ENCODE measurements at regions not wholly inside any gene's neighbourhood (a gene's known extent, or its start where the extent isn't known, plus 50 kb on each side); places are given as distances from the start of the nearest gene placed in this dataset.

DNA sequence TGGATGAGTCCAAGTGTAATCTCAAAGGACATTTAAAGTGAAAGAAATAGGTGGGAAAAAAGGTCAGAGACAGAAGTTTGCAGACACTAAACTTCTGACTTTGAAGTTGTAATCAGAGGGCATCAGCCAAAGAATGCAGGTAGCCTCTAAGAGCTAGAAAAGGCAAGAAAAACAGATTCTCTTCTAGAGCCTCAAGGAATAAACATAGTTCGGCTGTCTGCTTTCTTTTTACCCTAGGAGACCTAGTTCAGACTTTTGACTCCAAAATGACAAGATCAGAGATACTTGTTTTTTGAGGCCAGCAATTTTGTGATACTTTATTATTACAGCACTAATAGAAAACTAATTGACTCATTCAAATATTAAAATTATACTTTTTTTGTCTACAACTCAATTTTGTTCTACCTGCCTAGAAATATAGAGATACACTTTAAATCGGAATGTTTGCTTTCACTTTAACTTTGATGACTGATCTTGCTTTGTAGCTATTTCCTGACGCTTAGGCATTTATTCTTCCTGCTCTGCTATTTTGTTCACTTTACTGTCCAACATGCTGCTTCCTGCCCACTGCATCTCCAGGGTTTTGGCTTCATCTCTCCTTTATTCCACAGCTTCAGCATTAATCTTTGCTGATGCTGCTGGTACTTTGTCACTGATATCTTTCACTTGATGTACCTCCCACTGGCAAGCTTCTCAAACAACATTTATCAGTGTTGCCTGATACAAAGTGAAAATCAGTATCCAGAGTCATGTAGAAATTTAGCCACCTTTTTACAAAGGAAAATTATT lies 272.5 kb downstream of the DSEL start:
- ATAC-seq = no peak
- no peak for DNase-seq
- Histone ChIP-seq H3K27me3 (no peaks in the 10 kb centered on the region), H3K36me3 (no peaks in the 10 kb centered on the region), H3K4me3 (peak overlapping the region in 6 of 10 donors; percentile 0 to 20 (median 16)), H3K4me1 (peaks cover 0 to 4% (median 0%) of the 10 kb centered on the region in 9 donors), H3K9me3 (no peaks in the 10 kb centered on the region), H3K27ac (no peak overlapping the region)
- WGBS, 2 donors = 32 to 45% methylated on average over 3 of the region's 3 CpGs
- intact Hi-C loops (cut with DNase I) = no loop called here
- TF ChIP-seq, protein P1, sequence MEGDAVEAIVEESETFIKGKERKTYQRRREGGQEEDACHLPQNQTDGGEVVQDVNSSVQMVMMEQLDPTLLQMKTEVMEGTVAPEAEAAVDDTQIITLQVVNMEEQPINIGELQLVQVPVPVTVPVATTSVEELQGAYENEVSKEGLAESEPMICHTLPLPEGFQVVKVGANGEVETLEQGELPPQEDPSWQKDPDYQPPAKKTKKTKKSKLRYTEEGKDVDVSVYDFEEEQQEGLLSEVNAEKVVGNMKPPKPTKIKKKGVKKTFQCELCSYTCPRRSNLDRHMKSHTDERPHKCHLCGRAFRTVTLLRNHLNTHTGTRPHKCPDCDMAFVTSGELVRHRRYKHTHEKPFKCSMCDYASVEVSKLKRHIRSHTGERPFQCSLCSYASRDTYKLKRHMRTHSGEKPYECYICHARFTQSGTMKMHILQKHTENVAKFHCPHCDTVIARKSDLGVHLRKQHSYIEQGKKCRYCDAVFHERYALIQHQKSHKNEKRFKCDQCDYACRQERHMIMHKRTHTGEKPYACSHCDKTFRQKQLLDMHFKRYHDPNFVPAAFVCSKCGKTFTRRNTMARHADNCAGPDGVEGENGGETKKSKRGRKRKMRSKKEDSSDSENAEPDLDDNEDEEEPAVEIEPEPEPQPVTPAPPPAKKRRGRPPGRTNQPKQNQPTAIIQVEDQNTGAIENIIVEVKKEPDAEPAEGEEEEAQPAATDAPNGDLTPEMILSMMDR (IDR thresholded peaks at IDR 0.05) = no peak

DNA sequence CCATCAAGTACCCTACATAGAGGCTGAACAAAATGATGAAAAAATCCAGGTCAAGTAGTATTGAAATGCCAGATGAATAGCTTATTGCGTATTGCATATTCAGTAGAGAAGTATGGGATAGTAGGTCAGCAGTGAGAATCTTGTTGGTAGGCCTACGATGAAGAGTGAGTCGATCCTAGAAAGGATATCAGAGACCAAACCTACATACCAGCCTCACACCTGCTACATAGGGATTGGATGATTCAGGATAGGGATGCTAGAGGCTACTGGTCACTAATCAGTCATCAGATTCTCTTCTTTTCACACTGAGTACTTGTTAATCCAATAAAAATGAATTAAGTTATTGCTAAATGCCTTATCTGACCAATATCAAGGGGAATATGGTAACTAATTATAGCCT lies 274.5 kb downstream of the DSEL start:
- 94 to 95% methylated on average over 3 of the region's 3 CpGs for WGBS, 2 donors
- no peak for ATAC-seq
- H3K4me3 ChIP-seq = no peak overlapping the region

DNA sequence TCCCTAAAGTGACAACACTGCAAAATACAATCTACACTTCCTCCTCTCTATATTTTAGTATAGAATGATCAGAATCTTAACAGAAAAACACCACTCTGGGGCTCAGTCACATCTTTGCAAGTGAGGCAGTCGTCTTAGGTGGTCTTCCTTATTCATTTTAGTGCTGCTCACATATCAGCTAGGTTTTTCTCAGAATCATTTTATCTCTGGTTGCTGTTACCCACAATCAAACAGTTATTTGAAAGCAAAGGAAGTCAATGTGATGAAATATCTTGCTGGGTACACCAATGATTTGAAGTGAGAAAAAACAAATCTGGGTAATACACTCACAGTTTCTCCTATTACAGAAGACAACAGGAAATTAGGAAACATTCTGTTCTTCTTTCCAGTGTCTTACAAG lies 275.2 kb downstream of the DSEL start:
- intact Hi-C loops (cut with DNase I) = no loop called here
- ATAC-seq = no peak

More for the DNA sequence above, 274.5 kb downstream of the DSEL start:
- intact Hi-C loops (cut with DNase I) = no loop called here
- no peak overlapping the region for H3K27ac ChIP-seq
- TF ChIP-seq, protein P1 (IDR thresholded peaks at IDR 0.05) = no peak
- H3K36me3 ChIP-seq = no peaks in the 10 kb centered on the region
- no peaks in the 10 kb centered on the region for H3K27me3 ChIP-seq
- DNase-seq = no peak
- no peaks in the 10 kb centered on the region for H3K9me3 ChIP-seq
- H3K4me1 ChIP-seq = peaks cover 0 to 4% (median 0%) of the 10 kb centered on the region in 9 donors

DNA sequence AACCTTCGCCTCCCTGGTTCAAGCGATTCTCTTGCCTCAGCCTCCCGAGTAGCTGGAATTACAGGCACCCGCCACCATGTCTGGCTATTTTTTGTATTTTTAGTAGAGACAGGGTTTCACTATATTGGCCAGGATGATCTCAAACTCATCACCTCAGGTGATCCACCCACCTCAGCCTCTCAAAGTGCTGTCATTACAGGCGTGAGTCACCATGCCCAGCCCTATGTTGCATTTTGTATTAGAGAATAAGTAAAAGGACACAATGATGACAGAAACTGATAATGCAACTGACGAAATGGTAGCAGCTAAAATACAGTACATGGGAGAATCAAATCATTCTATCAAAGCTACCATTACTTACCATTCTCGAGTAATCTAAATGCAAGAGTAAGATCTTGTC lies 276.7 kb downstream of the DSEL start:
- H3K36me3 ChIP-seq = no peaks in the 10 kb centered on the region
- no peak overlapping the region for H3K4me3 ChIP-seq
- no peaks in the 10 kb centered on the region for H3K27me3 ChIP-seq
- TF ChIP-seq, protein P1 (IDR thresholded peaks at IDR 0.05) = no peak
- no peaks in the 10 kb centered on the region for H3K9me3 ChIP-seq
- no peak for DNase-seq
- H3K4me1 ChIP-seq = peaks cover 0 to 4% (median 0%) of the 10 kb centered on the region in 9 donors
- intact Hi-C loops (cut with DNase I) = loop anchor here in 1 of 10 donors (1.0 kb wide), 1 partner anchor 18 kb away; no protein-coding TSS in a partner anchor
- WGBS, 2 donors = 87 to 92% methylated on average over 7 of the region's 7 CpGs
- H3K27ac ChIP-seq = no peak overlapping the region
- no peak for ATAC-seq

More for the DNA sequence above, 275.2 kb downstream of the DSEL start:
- no peak for DNase-seq
- Histone ChIP-seq H3K4me3 (no peak overlapping the region), H3K9me3 (no peaks in the 10 kb centered on the region), H3K27ac (no peak overlapping the region), H3K4me1 (peaks cover 0 to 4% (median 0%) of the 10 kb centered on the region in 9 donors), H3K36me3 (no peaks in the 10 kb centered on the region), H3K27me3 (no peaks in the 10 kb centered on the region)
- WGBS, 2 donors = 51 to 70% methylated on average over 1 of the region's 1 CpG
- TF ChIP-seq, protein P1 (IDR thresholded peaks at IDR 0.05) = no peak

All from heart right ventricle (tissue), 16 donors.